Renal pelvis (tissue), 1 donor: ENCODE measurements at regions not wholly inside any gene's neighbourhood (a gene's known extent, or its start where the extent isn't known, plus 50 kb on each side); places are given as distances from the start of the nearest gene placed in this dataset.
"Not testable (repeated sequence)": the region's sequence is repeated elsewhere in the genome, so short reads cannot be mapped to it uniquely, and the experiment has no call there.

Experiments used
- DNase-seq: peaks from one replicate; pipeline ENCODE4 v3.0.0-alpha.2; 2013

- DNase-seq = no peak
Measured at GRCh38 chr1:90349510-90349909, 354.6 kb downstream of the ZNF326 start.

DNA sequence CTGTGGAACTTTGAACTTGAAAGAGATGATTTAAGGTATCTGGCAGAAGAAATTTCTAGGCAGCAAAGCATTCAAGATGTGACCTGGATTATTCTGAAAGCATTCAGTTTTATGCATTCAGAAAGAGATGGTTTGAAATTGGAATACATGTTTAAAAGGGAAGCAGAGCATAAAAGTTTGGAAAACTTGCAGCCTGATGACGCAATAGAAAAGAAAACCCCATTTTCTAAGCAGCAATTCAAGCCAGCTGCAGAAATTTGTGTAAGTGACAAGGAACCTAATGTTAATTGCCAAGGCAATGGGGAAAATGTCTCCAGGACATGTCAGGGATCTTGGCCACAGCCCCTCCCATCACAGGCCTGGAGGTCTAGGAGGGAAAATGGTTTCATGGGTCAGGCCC, 354.0 kb downstream of the ZNF326 start:
- no peak for DNase-seq

GRCh38 chr1:90348459-90348858, 353.5 kb downstream of the ZNF326 start:
- not testable (repeated sequence) for DNase-seq

GRCh38 chr1:90347366-90347765, 352.5 kb downstream of the ZNF326 start:
- no peak for DNase-seq

DNA sequence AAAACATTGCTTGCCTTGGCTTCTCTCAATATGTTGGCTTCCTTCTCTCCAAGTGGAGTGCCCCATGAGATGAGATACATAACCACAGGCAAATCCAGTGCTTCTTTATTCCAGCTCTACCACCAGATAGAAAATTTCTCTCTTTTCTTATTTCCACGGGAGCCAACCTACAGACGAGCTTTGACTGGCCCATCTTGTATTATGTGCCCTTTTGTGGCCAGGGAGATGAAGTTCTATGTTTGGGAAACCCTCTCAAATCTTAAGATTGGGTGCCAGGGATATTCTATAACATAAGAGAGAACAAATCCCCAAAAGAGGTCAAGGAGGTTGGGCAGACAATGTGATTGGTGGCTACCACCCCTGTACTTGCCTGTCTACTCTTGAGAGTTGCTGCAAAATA, 351.8 kb downstream of the ZNF326 start:
- no peak for DNase-seq

GRCh38 chr1:90346349-90346748, 351.4 kb downstream of the ZNF326 start:
- DNase-seq = no peak

DNA sequence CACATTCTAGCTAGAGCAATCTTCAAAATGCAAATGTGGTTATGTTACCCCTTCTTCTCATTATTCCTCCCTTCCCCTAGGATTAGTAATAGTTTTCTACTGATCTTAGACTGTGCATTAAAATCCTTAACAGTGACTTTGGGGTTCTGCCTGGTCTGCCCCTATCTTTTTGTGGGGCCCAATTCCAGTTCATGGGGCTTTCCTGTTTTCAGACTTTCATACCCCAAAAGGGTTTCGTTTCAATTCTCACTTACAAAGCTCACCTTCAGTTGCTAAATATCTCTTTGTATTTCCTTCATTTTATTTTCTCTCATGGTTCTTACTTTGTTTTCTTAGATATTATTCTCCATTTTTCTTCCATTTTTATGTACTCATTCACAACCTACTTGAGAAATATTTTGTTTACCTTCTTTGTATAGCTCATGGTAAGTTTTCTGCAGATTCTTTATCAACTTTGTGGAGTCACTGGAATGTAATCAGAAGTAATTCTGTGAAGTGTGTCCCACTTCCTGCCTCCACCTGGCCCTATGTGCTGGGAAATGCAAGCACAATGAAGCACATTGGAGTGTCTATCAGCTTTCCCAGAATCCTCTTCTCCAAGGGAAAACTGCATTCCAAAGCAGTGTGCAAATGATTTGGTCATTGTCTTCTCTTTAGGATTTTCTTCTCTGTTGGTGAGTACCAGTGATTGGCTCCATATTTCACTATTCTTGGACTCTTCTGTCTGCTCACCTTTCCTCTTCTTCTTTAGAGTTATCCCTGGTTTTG, 350.2 kb downstream of the ZNF326 start:
- no peak for DNase-seq

GRCh38 chr1:90341516-90341915, 346.6 kb downstream of the ZNF326 start:
- DNase-seq = no peak

DNA sequence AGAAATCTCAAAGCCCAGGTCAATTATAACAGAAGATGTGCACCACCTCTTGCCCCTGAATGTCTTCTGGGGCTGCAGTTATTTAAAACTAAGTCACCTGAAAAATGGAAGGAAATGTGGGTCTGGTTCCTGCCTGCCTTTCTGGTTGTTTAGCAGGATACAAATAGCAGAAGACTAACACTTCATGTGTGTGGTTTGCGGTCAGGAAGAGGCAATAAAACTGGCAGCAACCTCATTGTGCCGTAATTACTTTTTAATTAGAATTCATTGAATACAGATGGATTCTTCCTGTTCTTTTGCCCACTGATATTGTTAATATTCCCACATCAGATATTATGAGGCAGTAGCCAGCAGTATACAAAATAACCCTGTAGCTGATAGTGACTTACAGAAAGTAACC, 345.7 kb downstream of the ZNF326 start:
- no peak for DNase-seq

DNA sequence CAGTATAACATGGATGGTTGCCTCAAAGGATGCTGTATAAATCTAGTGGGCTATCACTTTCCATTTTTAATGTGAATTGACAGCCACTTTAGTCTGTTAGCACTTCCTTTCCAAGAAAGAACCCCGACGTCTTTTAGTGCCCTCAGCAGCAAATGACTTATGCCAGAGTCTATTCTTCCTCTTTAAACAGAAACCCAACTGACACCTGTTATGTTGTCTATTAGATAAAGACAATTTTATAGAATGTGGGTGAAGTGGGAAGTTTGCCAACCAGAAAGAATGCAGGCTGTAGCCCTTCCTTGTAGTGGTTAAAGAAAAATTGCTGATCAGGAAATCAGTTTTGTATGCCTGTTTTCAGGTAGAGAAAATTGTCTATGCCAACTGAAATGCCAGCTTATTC, 344.9 kb downstream of the ZNF326 start:
- DNase-seq = no peak

DNA sequence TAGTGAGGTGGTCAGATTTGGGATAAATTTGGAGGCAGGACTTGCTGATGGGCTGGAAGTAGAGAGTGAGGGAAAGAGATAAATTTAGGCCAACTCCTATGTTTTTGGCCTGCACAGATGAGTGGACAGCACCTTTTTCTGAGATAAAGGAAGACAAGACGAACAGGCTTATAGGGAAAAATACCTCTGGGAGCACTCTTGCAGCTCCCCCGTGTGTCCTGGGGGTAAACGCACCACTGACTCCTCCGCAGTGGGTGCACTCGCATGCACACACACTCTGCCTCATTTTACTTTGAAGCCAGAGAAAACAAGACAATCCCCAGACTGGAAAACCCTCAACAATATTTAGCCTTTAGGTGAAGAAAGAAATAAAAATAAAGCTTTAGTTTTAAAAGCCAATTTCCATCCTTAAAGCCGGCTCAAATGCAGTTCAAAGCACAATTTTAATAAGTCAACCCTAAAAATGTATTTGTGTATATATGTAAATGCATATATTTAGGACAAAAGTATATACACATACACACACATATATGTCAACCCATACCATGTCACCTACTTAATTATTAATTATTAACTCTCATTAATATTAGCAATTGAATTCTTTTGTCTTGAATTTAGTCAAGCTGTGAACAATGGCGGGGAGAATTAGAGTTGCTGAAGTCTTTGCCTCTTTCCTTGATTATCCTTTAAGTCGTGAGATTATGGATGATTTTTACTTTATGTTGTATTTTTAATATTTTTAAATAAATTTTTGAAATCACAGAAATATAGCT, 341.8 kb downstream of the ZNF326 start:
- no peak for DNase-seq

DNA sequence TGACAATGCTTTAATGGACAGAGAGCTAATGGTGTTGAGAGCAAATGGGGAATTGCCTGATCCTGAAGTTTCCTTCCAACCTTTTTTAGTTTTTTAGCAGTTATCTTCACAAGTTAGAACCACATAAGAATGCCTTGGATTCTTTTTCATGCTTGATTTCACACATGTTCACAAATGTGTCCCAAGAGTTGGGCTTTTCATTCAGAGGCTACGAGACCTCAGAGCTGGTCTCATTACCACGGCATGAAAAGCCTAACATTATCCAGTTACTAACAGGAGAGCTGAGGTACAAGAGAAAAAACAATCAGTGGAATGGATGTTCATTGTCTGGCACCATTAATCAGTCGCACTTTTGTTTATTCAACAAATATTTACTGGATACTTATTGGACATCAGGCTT, 340.6 kb downstream of the ZNF326 start:
- no peak for DNase-seq

DNA sequence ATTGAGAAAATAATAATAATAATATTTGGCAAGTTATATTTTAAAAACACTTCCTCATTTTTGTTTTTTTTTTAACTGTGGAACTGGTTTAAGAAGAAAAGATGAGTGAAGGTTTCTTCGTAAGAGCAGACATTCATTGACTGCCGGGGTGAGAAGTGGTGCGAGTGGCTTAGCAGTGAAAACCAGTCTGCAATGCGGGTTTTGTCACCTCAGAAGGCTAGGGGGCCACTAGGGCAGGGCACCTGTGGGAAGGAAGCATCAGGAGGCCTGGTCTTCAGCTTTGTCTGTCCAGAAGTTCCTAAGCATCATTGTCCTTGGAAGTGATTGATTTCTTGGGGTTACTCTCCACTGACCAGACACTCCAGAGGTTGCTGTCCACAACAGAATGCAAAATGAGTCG, 339.2 kb downstream of the ZNF326 start:
- no peak for DNase-seq

DNA sequence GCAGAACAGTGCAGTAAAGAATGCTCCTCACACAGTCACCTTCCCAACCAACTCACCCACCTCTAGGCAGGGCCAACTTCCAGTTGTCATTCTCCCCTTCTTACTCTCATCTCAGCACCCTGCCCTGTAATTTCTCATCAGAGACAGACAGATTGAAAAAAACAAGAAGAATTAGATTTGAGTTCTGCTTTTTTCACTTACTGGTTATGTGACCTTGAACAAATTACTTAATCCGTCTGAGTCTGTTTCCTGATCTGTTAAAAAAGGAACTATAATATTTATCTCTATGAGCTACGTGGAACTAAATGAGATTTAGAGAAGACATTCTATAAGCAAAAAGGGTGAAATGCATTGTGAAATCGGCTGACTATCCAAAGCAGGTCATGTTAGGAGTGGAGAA, 330.3 kb downstream of the ZNF326 start:
- no peak for DNase-seq

GRCh38 chr1:90322186-90322585, 327.3 kb downstream of the ZNF326 start:
- DNase-seq = no peak

GRCh38 chr1:90319918-90320317, 325.0 kb downstream of the ZNF326 start:
- no peak for DNase-seq

- no peak for DNase-seq
Measured at GRCh38 chr1:90318431-90318830, 323.5 kb downstream of the ZNF326 start.

- DNase-seq = no peak
Measured at GRCh38 chr1:90317628-90318027, 322.7 kb downstream of the ZNF326 start.

GRCh38 chr1:90314533-90314932, 319.6 kb downstream of the ZNF326 start:
- DNase-seq = no peak

- no peak for DNase-seq
Measured at GRCh38 chr1:90313778-90314177, 318.9 kb downstream of the ZNF326 start.

GRCh38 chr1:90309806-90310205, 314.9 kb downstream of the ZNF326 start:
- no peak for DNase-seq

DNA sequence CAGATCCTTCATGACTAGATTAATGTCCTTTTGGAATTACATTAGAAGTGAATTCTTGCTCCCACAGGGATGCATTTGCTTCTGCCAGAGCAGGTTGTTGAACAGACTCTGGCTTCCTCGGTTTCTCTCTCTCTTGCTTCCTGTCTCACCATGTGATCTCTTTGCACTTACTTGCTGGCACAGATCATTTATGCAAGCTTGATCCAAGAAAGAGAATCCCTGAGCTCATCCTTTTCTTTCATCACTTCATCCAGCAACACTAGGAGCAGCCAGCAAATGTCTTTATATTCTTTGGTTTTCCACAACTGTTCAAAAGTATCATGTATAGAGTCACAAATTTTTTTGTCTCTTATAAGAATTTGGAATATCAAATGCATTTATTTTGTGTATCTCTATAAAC, 313.5 kb downstream of the ZNF326 start:
- DNase-seq = no peak

DNA sequence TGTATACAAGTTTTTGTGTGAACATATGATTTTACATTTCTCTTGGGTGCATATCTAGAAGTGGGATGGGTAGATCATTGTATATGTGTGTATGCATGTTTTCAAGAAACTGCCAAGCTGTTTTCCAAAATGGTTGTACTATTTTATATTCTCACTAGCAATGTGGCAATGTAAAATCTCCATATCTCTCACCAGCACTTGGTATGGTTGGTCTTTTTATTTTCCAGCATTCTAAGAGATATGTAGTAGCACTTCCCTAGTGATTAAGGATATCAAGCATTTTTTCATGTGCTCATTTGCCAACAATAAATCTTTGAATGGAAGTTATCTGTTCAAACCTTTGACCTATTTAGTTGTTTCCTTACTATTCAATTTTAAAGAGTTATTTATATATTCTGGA, 310.7 kb downstream of the ZNF326 start:
- no peak for DNase-seq

GRCh38 chr1:90296327-90296726, 301.4 kb downstream of the ZNF326 start:
- no peak for DNase-seq
